Hepatocyte (in vitro differentiated cells): ENCODE measurements at regions not wholly inside any gene's neighbourhood (a gene's known extent, or its start where the extent isn't known, plus 50 kb on each side); places are given as distances from the start of the nearest gene placed in this dataset.

Source experiments
- CTCF ChIP-seq: fragments of 200-600 bp; sonication (generic); IDR thresholded peaks from 2 replicates; pipeline ENCODE4 v1.5.1; 2016; ENCODE audit warnings: antibody characterized with exemption, mild to moderate bottlenecking; ENCODE audit not compliant: poor library complexity
- EZH2phosphoT487 ChIP-seq: fragments of 200-600 bp; sonication (generic); IDR thresholded peaks from one replicate; pipeline ENCODE4 v1.6.1; 2018; ENCODE audit warnings: antibody characterized with exemption, mild to moderate bottlenecking, low read depth, moderate library complexity; ENCODE audit not compliant: unreplicated experiment, severe bottlenecking

- TF ChIP-seq CTCF (no peak), EZH2phosphoT487 (no peak)
These were observed 189.6 kb upstream of the NRP1 start for GRCh38 chr10:33524041-33524440.
